HCT116 (cell line): ENCODE measurements at regions not wholly inside any gene's neighbourhood (a gene's known extent, or its start where the extent isn't known, plus 50 kb on each side); places are given as distances from the start of the nearest gene placed in this dataset.

Source experiments
- ATAC-seq: fragments of 200-7000 bp; cut with Tn5 transposase; 2 replicates; pipeline ENCODE4 v1.9.1; 2020; ENCODE audit warnings: mild to moderate bottlenecking, moderate library complexity
- BruUV-seq: library from RNA; stranded (reverse); fragments of 400-500 nt; replicated peaks from 2 replicates; lab custom pipeline; 2021; lab: Mats Ljungman, UMichigan
- CTCF ChIA-PET: fragments of 300-600 bp; sonication (Branson Sonifier 250); formaldehyde crosslinking; loops from one replicate; lab custom pipeline; 2021; ENCODE audit warnings: antibody characterized with exemption; lab: Charles Lee
- POLR2A ChIA-PET: fragments of 300-600, 350-600 bp; sonication (Branson Sonifier 250); formaldehyde crosslinking; loops from one replicate; lab custom pipeline; 2021; ENCODE audit warnings: antibody characterized with exemption; lab: Charles Lee
- RAD21 ChIA-PET, 2 experiments: fragments of 300-600 bp; sonication (Branson Sonifier 250); formaldehyde crosslinking; loops; one replicate each; lab custom pipeline; 2023; ENCODE audit warnings: low total read pairs in 2 of 2; ENCODE audit not compliant: uncharacterized antibody in 2 of 2, unreplicated experiment in 2 of 2, low non-redundant PET in 1 of 2; lab: Charles Lee
- DNase-seq: peaks from one replicate; pipeline ENCODE4 v3.0.0-alpha.2; 2010; ENCODE audit warnings: low read depth, low spot score
- H2AFZ ChIP-seq: fragments of 200-600 bp; shearing (Covaris generic), sonication (generic); 2 replicates; pipeline ENCODE4 v1.6.1; 2017; ENCODE audit warnings: low read depth, mixed run types, mixed read lengths, antibody characterized with exemption, low read length; ENCODE audit not compliant: poor library complexity, severe bottlenecking
- H3K27ac ChIP-seq: 2 replicates; pipeline ENCODE4 v1.5.1; 2012; ENCODE audit warnings: low read depth, low read length
- H3K27me3 ChIP-seq: fragments of 200-600 bp; sonication (generic); 2 replicates; pipeline ENCODE4 v1.6.1; 2016; ENCODE audit warnings: mixed run types, low read length, mixed read lengths; ENCODE audit not compliant: insufficient read depth
- H3K36me3 ChIP-seq, 2 experiments: fragments of 200-500 bp in 1 of 2; fragments of 200-600 bp in 1 of 2; sonication (Bioruptor generic) in 1 of 2; sonication (generic) in 1 of 2; 2 replicates each; pipeline versions ENCODE4 v1.5.1 to v1.6.1; 2014 to 2016; ENCODE audit warnings: low read length in 2 of 2, inconsistent platforms in 1 of 2, mixed read lengths in 1 of 2, mixed run types in 1 of 2; ENCODE audit not compliant: insufficient read depth in 2 of 2, control insufficient read depth in 1 of 2
- H3K4me1 ChIP-seq, 2 experiments: fragments of 200-600 bp in 1 of 2; sonication (generic) in 1 of 2; 2 replicates each; pipeline versions ENCODE4 v1.5.1 to v1.6.1; 2012 to 2017; ENCODE audit warnings: low read length in 2 of 2, inconsistent platforms in 1 of 2, mild to moderate bottlenecking in 1 of 2, mixed read lengths in 1 of 2, mixed run types in 1 of 2, moderate library complexity in 1 of 2; ENCODE audit not compliant: insufficient read depth in 2 of 2, control insufficient read depth in 1 of 2
- H3K4me2 ChIP-seq: fragments of 200-600 bp; sonication (generic); 2 replicates; pipeline ENCODE4 v1.6.1; 2017; ENCODE audit warnings: mixed run types, low read length, mixed read lengths
- H3K4me3 ChIP-seq, 2 experiments: fragments of 200-600 bp in 1 of 2; sonication (generic) in 1 of 2; replicated peaks in 1 of 2; 2 replicates each; pipeline ENCODE4 v1.5.1; 2011 to 2016; ENCODE audit warnings: low read length in 2 of 2, control low read depth in 1 of 2, low read depth in 1 of 2, mild to moderate bottlenecking in 1 of 2, mixed read lengths in 1 of 2, mixed run types in 1 of 2
- H3K79me2 ChIP-seq: fragments of 200-600 bp; sonication (generic); 2 replicates; pipeline ENCODE4 v1.6.1; 2017; ENCODE audit warnings: mild to moderate bottlenecking, mixed run types, low read length, moderate library complexity, mixed read lengths; ENCODE audit not compliant: insufficient read depth
- H3K9ac ChIP-seq: fragments of 200-600 bp; sonication (generic); 2 replicates; pipeline ENCODE4 v1.6.1; 2016; ENCODE audit warnings: low read length, mixed read lengths
- H3K9me2 ChIP-seq: fragments of 200-600 bp; sonication (generic), shearing (Covaris generic); 2 replicates; pipeline ENCODE4 v1.6.1; 2017; ENCODE audit warnings: mixed run types, mild to moderate bottlenecking, moderate library complexity; ENCODE audit not compliant: insufficient read depth
- H3K9me3 ChIP-seq, 2 experiments: fragments of 200-500 bp in 1 of 2; fragments of 200-600 bp in 1 of 2; sonication (Bioruptor generic) in 1 of 2; sonication (generic) in 1 of 2; 2 replicates each; pipeline ENCODE4 v1.6.1; 2014 to 2017; ENCODE audit warnings: low read length in 2 of 2, mixed read lengths in 2 of 2, inconsistent platforms in 1 of 2, low read depth in 1 of 2, mild to moderate bottlenecking in 1 of 2, mixed run types in 1 of 2, moderate library complexity in 1 of 2; ENCODE audit not compliant: control insufficient read depth in 1 of 2, insufficient read depth in 1 of 2
- H4K20me1 ChIP-seq: fragments of 200-600 bp; sonication (generic), shearing (Covaris generic); 2 replicates; pipeline ENCODE4 v1.6.1; 2017; ENCODE audit warnings: mixed run types, mild to moderate bottlenecking, moderate library complexity; ENCODE audit not compliant: insufficient read depth
- CEBPB ChIP-seq: IDR thresholded peaks from 2 replicates; pipeline ENCODE4 v1.6.1; 2012; ENCODE audit warnings: low read depth
- CTCF ChIP-seq, 3 experiments: fragments of 200-600 bp in 1 of 3; sonication (generic) in 1 of 3; IDR thresholded peaks in 2 of 3; conservative IDR thresholded peaks in 1 of 3; 2 replicates each; pipeline ENCODE4 v1.5.1; 2012 to 2017; ENCODE audit warnings: low read depth in 2 of 3, low read length in 2 of 3, antibody characterized with exemption in 1 of 3, borderline replicate concordance in 1 of 3, control low read depth in 1 of 3, mild to moderate bottlenecking in 1 of 3, mixed read lengths in 1 of 3, mixed run types in 1 of 3, moderate library complexity in 1 of 3; ENCODE audit not compliant: insufficient read depth in 1 of 3
- EGR1 ChIP-seq: IDR thresholded peaks from 2 replicates; pipeline ENCODE4 v1.6.1; 2012; ENCODE audit warnings: low read depth
- ELF1 ChIP-seq: IDR thresholded peaks from 2 replicates; pipeline ENCODE4 v1.6.1; 2012; ENCODE audit warnings: low read depth, borderline replicate concordance
- EZH2 ChIP-seq: fragments of 200-600 bp; sonication (generic); IDR thresholded peaks from 2 replicates; pipeline ENCODE4 v1.6.1; 2017; ENCODE audit warnings: antibody characterized with exemption, mixed run types
- POLR2A ChIP-seq: IDR thresholded peaks from 2 replicates; pipeline ENCODE4 v1.7.0; 2011; ENCODE audit warnings: borderline replicate concordance; ENCODE audit not compliant: insufficient read depth, insufficient read length; ENCODE audit errors: extremely low read depth
- SRF ChIP-seq: IDR thresholded peaks from 2 replicates; pipeline ENCODE4 v1.6.1; 2012; ENCODE audit warnings: low read depth
- ZBTB33 ChIP-seq: IDR thresholded peaks from 2 replicates; pipeline ENCODE4 v1.6.1; 2011; ENCODE audit warnings: mild to moderate bottlenecking, low read length, moderate library complexity; ENCODE audit not compliant: insufficient replicate concordance; ENCODE audit errors: extremely low read depth
- ZNF274 ChIP-seq: fragments of 200-500 bp; sonication (Bioruptor generic); IDR thresholded peaks from 2 replicates; pipeline ENCODE4 v1.6.1; 2014; ENCODE audit warnings: mild to moderate bottlenecking, low read depth, low read length, inconsistent platforms
- intact Hi-C: fragments of 100-400 bp; cut with micrococcal nuclease; formaldehyde crosslinking; loops from 2 replicates; pipeline ENCODE4 v1.10.0; 2022
- TF ChIP-seq, protein P1 (sequence below): IDR thresholded peaks from 2 replicates; pipeline ENCODE4 v1.6.1; 2012; ENCODE audit warnings: low read depth

DNA sequence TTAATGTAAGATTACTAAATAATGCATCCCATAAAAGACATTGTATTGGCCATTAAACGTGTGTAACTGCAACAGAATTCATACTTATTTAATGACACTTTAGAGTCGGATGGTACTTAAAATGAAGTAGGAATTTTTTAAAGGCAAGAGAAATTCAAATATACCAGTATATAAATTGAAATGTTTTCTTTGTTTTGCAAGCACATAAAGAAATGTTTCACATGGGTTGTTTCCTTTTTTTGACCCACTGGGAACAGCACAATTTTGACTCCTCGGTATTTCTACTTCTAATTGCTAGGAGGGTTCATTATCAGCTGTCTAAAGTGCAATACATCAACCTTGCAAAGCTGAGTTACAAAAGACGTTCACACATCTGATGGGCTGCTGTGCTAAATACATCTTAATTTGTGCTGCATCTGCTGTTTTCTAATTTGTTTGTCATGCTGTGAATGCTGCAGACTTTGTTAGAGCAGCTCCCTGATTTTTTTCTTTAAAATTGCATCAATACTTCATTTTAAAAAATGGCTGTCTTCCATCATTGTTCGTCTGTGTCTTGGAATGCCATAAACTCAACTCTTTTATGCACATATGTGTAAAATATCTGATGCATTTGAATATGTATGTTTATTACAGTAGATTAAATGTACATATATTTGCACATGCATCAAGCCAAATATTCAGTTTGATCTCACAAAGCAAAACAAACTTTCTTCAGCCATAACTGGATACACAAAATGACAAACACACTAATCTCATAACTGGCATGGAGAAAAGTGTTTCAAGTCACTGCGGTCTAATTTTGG lies 454.0 kb upstream of the GRAMD2B start:
- no peak for TF ChIP-seq ELF1
- TF ChIP-seq ZBTB33: no peak
- no peak for TF ChIP-seq EGR1
- TF ChIP-seq SRF: no peak
- TF ChIP-seq, protein P1, sequence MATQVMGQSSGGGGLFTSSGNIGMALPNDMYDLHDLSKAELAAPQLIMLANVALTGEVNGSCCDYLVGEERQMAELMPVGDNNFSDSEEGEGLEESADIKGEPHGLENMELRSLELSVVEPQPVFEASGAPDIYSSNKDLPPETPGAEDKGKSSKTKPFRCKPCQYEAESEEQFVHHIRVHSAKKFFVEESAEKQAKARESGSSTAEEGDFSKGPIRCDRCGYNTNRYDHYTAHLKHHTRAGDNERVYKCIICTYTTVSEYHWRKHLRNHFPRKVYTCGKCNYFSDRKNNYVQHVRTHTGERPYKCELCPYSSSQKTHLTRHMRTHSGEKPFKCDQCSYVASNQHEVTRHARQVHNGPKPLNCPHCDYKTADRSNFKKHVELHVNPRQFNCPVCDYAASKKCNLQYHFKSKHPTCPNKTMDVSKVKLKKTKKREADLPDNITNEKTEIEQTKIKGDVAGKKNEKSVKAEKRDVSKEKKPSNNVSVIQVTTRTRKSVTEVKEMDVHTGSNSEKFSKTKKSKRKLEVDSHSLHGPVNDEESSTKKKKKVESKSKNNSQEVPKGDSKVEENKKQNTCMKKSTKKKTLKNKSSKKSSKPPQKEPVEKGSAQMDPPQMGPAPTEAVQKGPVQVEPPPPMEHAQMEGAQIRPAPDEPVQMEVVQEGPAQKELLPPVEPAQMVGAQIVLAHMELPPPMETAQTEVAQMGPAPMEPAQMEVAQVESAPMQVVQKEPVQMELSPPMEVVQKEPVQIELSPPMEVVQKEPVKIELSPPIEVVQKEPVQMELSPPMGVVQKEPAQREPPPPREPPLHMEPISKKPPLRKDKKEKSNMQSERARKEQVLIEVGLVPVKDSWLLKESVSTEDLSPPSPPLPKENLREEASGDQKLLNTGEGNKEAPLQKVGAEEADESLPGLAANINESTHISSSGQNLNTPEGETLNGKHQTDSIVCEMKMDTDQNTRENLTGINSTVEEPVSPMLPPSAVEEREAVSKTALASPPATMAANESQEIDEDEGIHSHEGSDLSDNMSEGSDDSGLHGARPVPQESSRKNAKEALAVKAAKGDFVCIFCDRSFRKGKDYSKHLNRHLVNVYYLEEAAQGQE: no peak
- TF ChIP-seq CTCF (IDR thresholded peaks at IDR 0.05 in 2 of 3, conservative IDR thresholded peaks at IDR 0.05 in 1 of 3; ENCODE audit: borderline replicate concordance in 1 of 3, insufficient read depth in 1 of 3, low read depth in 2 of 3, low read length in 2 of 3): no peak
- TF ChIP-seq EZH2: no peak
- no peak for TF ChIP-seq CEBPB
- no peak for TF ChIP-seq ZNF274
- TF ChIP-seq POLR2A: no peak
- TF ChIP-seq, all 23 proteins: peak for 0
- BruUV-seq: no TSS peak
- Histone ChIP-seq H3K36me3 (no peaks in the 10 kb centered on the region), H3K79me2 (no peaks in the 10 kb centered on the region), H4K20me1 (no peaks in the 10 kb centered on the region), H3K4me1 (no peaks in the 10 kb centered on the region), H3K4me3 (no peak overlapping the region), H3K4me2 (no peak overlapping the region), H3K27me3 (no peaks in the 10 kb centered on the region), H2AFZ (no peak overlapping the region), H3K27ac (no peak overlapping the region), H3K9me2 (no peaks in the 10 kb centered on the region), H3K9ac (no peak overlapping the region), H3K9me3 (no peaks in the 10 kb centered on the region)
- ATAC-seq (no peak), DNase-seq (no peak)
- POLR2A ChIA-PET: no interaction called here
- RAD21 ChIA-PET: no interaction called here
- CTCF ChIA-PET: no interaction called here
- intact Hi-C loops: no loop called here
